Naive thymus-derived CD4-positive, alpha-beta T cell (primary cell): ENCODE measurements at regions not wholly inside any gene's neighbourhood (a gene's known extent, or its start where the extent isn't known, plus 50 kb on each side); places are given as distances from the start of the nearest gene placed in this dataset.

Experiments
- ATAC-seq: fragments of 150-1000 bp; cut with Tn5 transposase; 2 replicates; pipeline ENCODE4 v1.10.0; 2021; ENCODE audit warnings: mild to moderate bottlenecking, moderate library complexity
- CTCF ChIA-PET: fragments of 350-600 bp; sonication (Branson Sonifier 250); formaldehyde crosslinking; loops from one replicate; lab custom pipeline; 2021; ENCODE audit warnings: antibody characterized with exemption; lab: Charles Lee
- POLR2A ChIA-PET: fragments of 350-600 bp; sonication (Branson Sonifier 250); formaldehyde crosslinking; loops from one replicate; lab custom pipeline; 2021; ENCODE audit warnings: antibody characterized with exemption, inconsistent platforms; lab: Charles Lee
- DNase-seq, 9 donors: peaks; one replicate each; pipeline versions ENCODE4 v3.0.0 to v3.0.0-alpha.2; 2020 to 2022; ENCODE audit warnings: mixed read lengths in 1 of 9
- H3K27ac ChIP-seq: one replicate; pipeline ENCODE4 v1.7.0; 2013; ENCODE audit warnings: mild to moderate bottlenecking, low read depth, low read length, moderate library complexity
- H3K27me3 ChIP-seq, 2 donors: one replicate each; pipeline ENCODE4 v1.7.0; 2013; ENCODE audit warnings: low read length in 2 of 2, mild to moderate bottlenecking in 2 of 2, moderate library complexity in 2 of 2; ENCODE audit not compliant: control insufficient read depth in 2 of 2, insufficient read depth in 2 of 2
- H3K36me3 ChIP-seq, 3 experiments: 1 replicate in 2 of 3; 2 replicates in 1 of 3; pipeline ENCODE4 v1.7.0; 2013; ENCODE audit warnings: low read length in 3 of 3, mild to moderate bottlenecking in 3 of 3, moderate library complexity in 1 of 3; ENCODE audit not compliant: insufficient read depth in 3 of 3, control insufficient read depth in 2 of 3
- H3K4me1 ChIP-seq, 2 donors: one replicate each; pipeline ENCODE4 v1.7.0; 2013; ENCODE audit warnings: low read length in 2 of 2, mild to moderate bottlenecking in 2 of 2, moderate library complexity in 1 of 2; ENCODE audit not compliant: control insufficient read depth in 2 of 2, insufficient read depth in 2 of 2
- H3K4me3 ChIP-seq: 2 replicates; pipeline ENCODE4 v1.7.0; 2013; ENCODE audit warnings: mild to moderate bottlenecking, low read length
- H3K9me3 ChIP-seq, 3 experiments: 1 replicate in 2 of 3; 2 replicates in 1 of 3; pipeline ENCODE4 v1.7.0; 2013; ENCODE audit warnings: low read length in 3 of 3; ENCODE audit not compliant: control insufficient read depth in 2 of 3
- H3K27ac Mint-ChIP-seq, 9 donors: one replicate each; pipeline ENCODE4 v1.8.0; 2020 to 2022; ENCODE audit warnings: mixed read lengths in 9 of 9, mild to moderate bottlenecking in 8 of 9, moderate library complexity in 5 of 9, inconsistent platforms in 2 of 9
- H3K27me3 Mint-ChIP-seq, 5 donors: one replicate each; pipeline ENCODE4 v1.8.0; 2021 to 2022; ENCODE audit warnings: mixed read lengths in 5 of 5, mild to moderate bottlenecking in 1 of 5
- H3K36me3 Mint-ChIP-seq, 5 donors: one replicate each; pipeline ENCODE4 v1.8.0; 2020 to 2022; ENCODE audit warnings: mixed read lengths in 5 of 5, mild to moderate bottlenecking in 3 of 5, inconsistent platforms in 1 of 5
- H3K4me1 Mint-ChIP-seq, 7 donors: one replicate each; pipeline ENCODE4 v1.8.0; 2020 to 2022; ENCODE audit warnings: mixed read lengths in 7 of 7, mild to moderate bottlenecking in 3 of 7, inconsistent platforms in 1 of 7
- H3K4me3 Mint-ChIP-seq, 10 donors: one replicate each; pipeline ENCODE4 v1.8.0; 2020 to 2022; ENCODE audit warnings: mild to moderate bottlenecking in 10 of 10, mixed read lengths in 10 of 10, moderate library complexity in 6 of 10, inconsistent platforms in 2 of 10
- H3K9me3 Mint-ChIP-seq, 11 donors: one replicate each; pipeline ENCODE4 v1.8.0; 2020 to 2022; ENCODE audit warnings: mixed read lengths in 11 of 11, mild to moderate bottlenecking in 4 of 11, inconsistent platforms in 1 of 11, moderate library complexity in 1 of 11
- intact Hi-C, 2 donors: fragments of 100-400 bp; cut with micrococcal nuclease; formaldehyde crosslinking; loops; one replicate each; pipeline ENCODE4 v1.15.1; 2023

DNA sequence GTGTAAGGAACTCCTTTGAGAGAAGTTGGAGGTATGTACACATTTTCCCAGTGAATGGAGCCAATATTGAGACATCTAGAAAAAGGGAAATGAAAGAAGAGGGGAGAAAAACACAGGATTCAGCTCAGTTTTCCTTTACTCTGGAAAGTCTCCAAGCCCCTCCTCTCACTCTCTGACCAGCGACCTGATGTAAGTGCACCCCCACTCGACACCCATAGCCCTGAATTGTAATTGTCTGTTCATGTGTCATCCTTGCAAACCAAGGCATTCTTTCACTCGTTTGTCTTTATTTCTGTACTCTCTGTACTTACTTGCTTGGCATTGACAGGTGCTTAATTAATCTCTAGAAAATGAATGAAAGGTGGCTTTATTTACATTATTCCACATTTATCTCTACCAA, 55.7 kb upstream of the CTAGE1 start:
- CTCF ChIA-PET = no interaction called here

DNA sequence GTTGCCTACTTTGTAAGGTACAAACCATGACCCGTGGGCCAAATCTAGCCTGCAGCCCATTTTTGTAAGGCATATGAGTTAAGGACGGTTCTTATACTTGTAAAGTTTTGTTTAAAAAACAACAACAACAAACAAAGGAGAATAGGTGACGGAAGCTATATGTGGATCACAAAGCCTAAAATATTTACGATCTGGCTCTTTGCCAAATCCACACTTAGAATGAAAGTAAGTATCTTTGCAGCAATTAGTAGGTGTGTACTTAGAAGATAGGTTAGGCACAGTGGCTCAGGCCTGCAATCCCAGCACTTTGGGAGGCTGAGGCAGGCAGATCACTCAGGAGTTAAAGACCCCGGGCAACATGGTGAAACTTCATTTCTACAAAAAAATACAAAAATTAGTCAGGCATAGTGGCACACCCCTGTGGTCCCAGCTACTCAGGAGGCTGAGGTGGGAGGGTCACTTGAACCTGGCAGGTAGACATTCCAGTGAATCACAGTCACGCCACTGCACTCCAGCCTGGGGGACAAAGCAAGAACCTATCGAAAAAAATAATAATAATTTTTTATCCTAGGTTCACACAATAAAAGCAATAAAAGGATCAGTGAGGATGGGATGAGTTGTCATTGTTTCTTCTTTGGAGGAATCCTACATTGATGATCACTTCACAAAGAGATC, 57.8 kb upstream of the CTAGE1 start:
- ChIA-PET CTCF (no interaction called here), POLR2A (no interaction called here)
- H3K36me3 Mint-ChIP-seq = peaks cover 0 to 5% (median 0%) of the 10 kb centered on the region in 5 donors
- H3K9me3 ChIP-seq = no peaks in the 10 kb centered on the region
- no peak overlapping the region for H3K27ac ChIP-seq
- no peak overlapping the region for H3K4me3 ChIP-seq
- no peak overlapping the region for H3K27ac Mint-ChIP-seq
- no peaks in the 10 kb centered on the region for H3K4me1 ChIP-seq
- DNase-seq = no peak
- H3K4me3 Mint-ChIP-seq = no peak overlapping the region
- peaks cover 0 to 13% (median 3%) of the 10 kb centered on the region in 11 donors for H3K9me3 Mint-ChIP-seq
- H3K27me3 Mint-ChIP-seq = peaks cover 0 to 24% (median 11%) of the 10 kb centered on the region in 5 donors
- H3K36me3 ChIP-seq = no peaks in the 10 kb centered on the region
- ATAC-seq = no peak
- no peaks in the 10 kb centered on the region for H3K27me3 ChIP-seq
- no peaks in the 10 kb centered on the region for H3K4me1 Mint-ChIP-seq
- intact Hi-C loops = no loop called here

More for the DNA sequence above, 55.7 kb upstream of the CTAGE1 start:
- H3K27ac ChIP-seq = no peak overlapping the region
- H3K4me3 ChIP-seq = no peak overlapping the region
- no peaks in the 10 kb centered on the region for H3K27me3 ChIP-seq
- ATAC-seq (no peak), DNase-seq (no peak)
- Mint-ChIP-seq H3K4me1 (peaks cover 0 to 1% (median 0%) of the 10 kb centered on the region in 7 donors), H3K27ac (no peak overlapping the region), H3K9me3 (peaks cover 0 to 13% (median 3%) of the 10 kb centered on the region in 11 donors), H3K27me3 (peaks cover 0 to 17% (median 11%) of the 10 kb centered on the region in 5 donors), H3K36me3 (peaks cover 0 to 5% (median 0%) of the 10 kb centered on the region in 5 donors), H3K4me3 (no peak overlapping the region)
- no peaks in the 10 kb centered on the region for H3K4me1 ChIP-seq
- H3K9me3 ChIP-seq = no peaks in the 10 kb centered on the region
- no peaks in the 10 kb centered on the region for H3K36me3 ChIP-seq
- POLR2A ChIA-PET = no interaction called here
- intact Hi-C loops = no loop called here

DNA sequence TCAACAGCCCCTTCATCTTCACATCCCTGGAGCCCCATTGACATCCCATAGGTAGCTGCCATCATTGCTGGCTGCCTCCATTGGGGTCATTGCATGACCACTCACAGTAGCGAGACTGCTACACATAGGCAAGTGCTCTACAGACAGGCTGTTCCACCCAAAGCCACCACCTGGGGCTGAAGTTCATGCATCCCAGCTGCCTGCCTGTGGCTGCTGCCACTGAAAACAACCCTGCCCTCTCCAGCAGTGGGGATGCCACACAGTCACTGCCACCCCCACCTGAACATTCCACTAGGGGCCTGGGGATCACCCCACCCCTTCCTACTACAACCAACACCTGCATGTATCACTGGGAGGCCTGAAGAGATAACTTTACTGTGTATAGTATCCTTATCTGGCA, 59.5 kb upstream of the CTAGE1 start:
- H3K4me1 ChIP-seq = no peaks in the 10 kb centered on the region
- H3K27ac ChIP-seq = no peak overlapping the region
- no peaks in the 10 kb centered on the region for H3K36me3 ChIP-seq
- ChIA-PET POLR2A (no interaction called here), CTCF (no interaction called here)
- ATAC-seq = no peak
- no peaks in the 10 kb centered on the region for H3K4me1 Mint-ChIP-seq
- H3K4me3 Mint-ChIP-seq = no peak overlapping the region
- no peaks in the 10 kb centered on the region for H3K9me3 ChIP-seq
- no peak for DNase-seq
- peaks cover 0 to 13% (median 3%) of the 10 kb centered on the region in 11 donors for H3K9me3 Mint-ChIP-seq
- H3K27me3 Mint-ChIP-seq = peaks cover 0 to 24% (median 11%) of the 10 kb centered on the region in 5 donors
- H3K27ac Mint-ChIP-seq = no peak overlapping the region
- H3K27me3 ChIP-seq = no peaks in the 10 kb centered on the region
- intact Hi-C loops = no loop called here
- H3K36me3 Mint-ChIP-seq = peaks cover 0 to 5% (median 0%) of the 10 kb centered on the region in 5 donors
- no peak overlapping the region for H3K4me3 ChIP-seq

DNA sequence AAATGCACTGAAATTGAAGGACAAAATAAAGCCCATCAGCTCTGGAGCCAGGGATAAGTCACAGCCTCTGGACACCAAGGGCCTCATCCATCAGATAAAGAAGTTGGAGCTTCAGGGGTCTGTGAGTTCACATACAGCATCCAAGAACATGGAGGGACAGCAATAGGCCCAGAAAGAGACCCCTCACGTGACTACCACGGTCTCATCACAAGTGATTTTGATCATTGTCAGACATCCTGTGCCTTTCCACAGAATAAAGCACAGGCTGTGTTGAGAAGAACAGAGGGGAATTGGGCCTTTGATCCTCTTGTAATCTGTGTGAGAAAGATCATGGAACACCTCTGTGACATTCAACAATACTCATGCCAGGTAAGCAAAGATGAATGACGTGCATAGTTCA, 65.2 kb upstream of the CTAGE1 start:
- Mint-ChIP-seq H3K4me1 (no peaks in the 10 kb centered on the region), H3K27ac (no peak overlapping the region), H3K36me3 (no peaks in the 10 kb centered on the region), H3K27me3 (peaks cover 0 to 7% (median 0%) of the 10 kb centered on the region in 5 donors), H3K4me3 (no peak overlapping the region), H3K9me3 (peaks cover 0 to 5% (median 0%) of the 10 kb centered on the region in 11 donors)
- Histone ChIP-seq H3K27ac (no peak overlapping the region), H3K4me3 (no peak overlapping the region), H3K27me3 (no peaks in the 10 kb centered on the region), H3K36me3 (no peaks in the 10 kb centered on the region), H3K4me1 (no peaks in the 10 kb centered on the region), H3K9me3 (no peaks in the 10 kb centered on the region)
- CTCF ChIA-PET = no interaction called here
- DNase-seq (no peak), ATAC-seq (no peak)
- POLR2A ChIA-PET = no interaction called here
- intact Hi-C loops = no loop called here

DNA sequence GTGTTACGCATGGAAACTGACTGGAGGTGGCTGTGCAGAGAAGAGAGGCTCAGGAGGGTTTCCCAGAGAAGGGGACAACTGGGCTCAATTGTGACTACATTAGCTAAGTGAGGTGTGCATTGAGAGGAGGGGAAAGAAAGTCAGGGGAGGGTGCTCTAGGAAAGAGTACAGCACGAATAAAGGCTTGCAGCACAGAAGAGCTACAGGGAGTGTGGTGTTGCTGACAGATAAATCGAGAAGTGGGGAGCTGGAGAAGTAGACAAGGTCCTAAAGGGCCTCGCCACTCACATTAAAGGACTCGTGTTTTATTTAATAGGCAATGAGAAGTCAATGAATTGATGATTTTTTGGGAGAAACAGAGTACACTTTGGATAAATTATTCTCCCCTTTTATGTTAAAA, 65.7 kb upstream of the CTAGE1 start:
- peaks cover 0 to 5% (median 0%) of the 10 kb centered on the region in 11 donors for H3K9me3 Mint-ChIP-seq
- ATAC-seq (no peak), DNase-seq (no peak)
- Histone ChIP-seq H3K36me3 (no peaks in the 10 kb centered on the region), H3K27ac (no peak overlapping the region), H3K9me3 (no peaks in the 10 kb centered on the region), H3K27me3 (no peaks in the 10 kb centered on the region), H3K4me1 (no peaks in the 10 kb centered on the region), H3K4me3 (no peak overlapping the region)
- CTCF ChIA-PET = no interaction called here
- intact Hi-C loops = no loop called here
- no peaks in the 10 kb centered on the region for H3K36me3 Mint-ChIP-seq
- H3K27me3 Mint-ChIP-seq = peaks cover 0 to 6% (median 0%) of the 10 kb centered on the region in 5 donors
- H3K27ac Mint-ChIP-seq = no peak overlapping the region
- POLR2A ChIA-PET = no interaction called here
- no peaks in the 10 kb centered on the region for H3K4me1 Mint-ChIP-seq
- no peak overlapping the region for H3K4me3 Mint-ChIP-seq

DNA sequence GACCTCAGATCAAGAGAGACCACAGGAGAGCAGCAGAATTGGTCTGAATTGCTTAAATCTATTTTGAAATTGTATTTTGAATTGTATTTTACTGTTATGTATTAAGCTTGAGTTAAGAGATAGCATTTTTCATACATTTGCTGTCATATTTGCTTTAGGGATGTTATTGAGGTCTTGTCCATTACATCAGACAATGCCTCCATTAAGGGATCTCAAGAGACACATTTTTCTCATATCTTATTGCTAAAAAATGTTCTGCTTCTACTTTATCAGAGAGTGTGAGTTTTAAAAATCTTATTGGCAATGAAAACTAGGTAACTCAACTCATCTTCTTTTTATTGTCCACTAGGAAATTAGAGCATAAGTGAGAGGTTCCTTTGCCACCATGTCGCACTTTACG, 66.8 kb upstream of the CTAGE1 start:
- no peaks in the 10 kb centered on the region for H3K27me3 ChIP-seq
- no peaks in the 10 kb centered on the region for H3K36me3 ChIP-seq
- no peak overlapping the region for H3K27ac ChIP-seq
- Mint-ChIP-seq H3K27ac (no peak overlapping the region), H3K27me3 (peaks cover 0 to 9% (median 4%) of the 10 kb centered on the region in 5 donors), H3K4me1 (no peaks in the 10 kb centered on the region), H3K4me3 (no peak overlapping the region), H3K9me3 (peaks cover 0 to 5% (median 0%) of the 10 kb centered on the region in 11 donors), H3K36me3 (no peaks in the 10 kb centered on the region)
- POLR2A ChIA-PET = no interaction called here
- DNase-seq = no peak
- H3K4me3 ChIP-seq = no peak overlapping the region
- no peak for ATAC-seq
- no peaks in the 10 kb centered on the region for H3K9me3 ChIP-seq
- no peaks in the 10 kb centered on the region for H3K4me1 ChIP-seq
- CTCF ChIA-PET = no interaction called here
- intact Hi-C loops = no loop called here

DNA sequence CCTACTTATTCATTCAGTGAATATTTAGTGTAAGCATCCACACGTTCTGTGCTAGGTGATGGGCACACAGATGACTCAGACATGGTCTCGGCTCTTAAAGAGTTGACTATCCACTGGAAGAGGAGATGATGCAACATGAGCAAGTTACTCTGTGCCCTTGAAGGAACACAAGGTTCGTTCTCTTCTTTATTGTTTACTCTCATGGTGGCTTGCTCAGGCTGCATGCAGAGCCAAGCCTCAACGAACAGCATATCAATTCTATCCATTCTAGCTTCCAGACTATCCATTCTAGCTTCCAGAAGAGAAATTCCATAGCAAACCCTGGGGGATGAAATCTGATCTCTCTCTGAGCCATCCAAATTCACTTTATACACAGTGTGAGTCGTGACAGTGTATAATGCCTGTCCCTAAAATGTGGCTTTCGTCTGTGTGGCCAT, 68.1 kb upstream of the CTAGE1 start:
- H3K4me3 Mint-ChIP-seq = no peak overlapping the region
- H3K27ac Mint-ChIP-seq = no peak overlapping the region
- peaks cover 0 to 9% (median 4%) of the 10 kb centered on the region in 5 donors for H3K27me3 Mint-ChIP-seq
- ChIA-PET CTCF (no interaction called here), POLR2A (no interaction called here)
- Histone ChIP-seq H3K27me3 (no peaks in the 10 kb centered on the region), H3K36me3 (no peaks in the 10 kb centered on the region), H3K27ac (no peak overlapping the region), H3K9me3 (no peaks in the 10 kb centered on the region), H3K4me3 (no peak overlapping the region), H3K4me1 (no peaks in the 10 kb centered on the region)
- ATAC-seq (no peak), DNase-seq (no peak)
- no peaks in the 10 kb centered on the region for H3K4me1 Mint-ChIP-seq
- intact Hi-C loops = no loop called here
- H3K9me3 Mint-ChIP-seq = peaks cover 0 to 6% (median 0%) of the 10 kb centered on the region in 11 donors
- H3K36me3 Mint-ChIP-seq = no peaks in the 10 kb centered on the region
